ENCODE measurements at regions not wholly inside any gene's neighbourhood (a gene's known extent, or its start where the extent isn't known, plus 50 kb on each side); places are given as distances from the start of the nearest gene placed in this dataset.
A peak's percentile ranks its signal among the peaks of the same experiment; 100 is the strongest.

DNA sequence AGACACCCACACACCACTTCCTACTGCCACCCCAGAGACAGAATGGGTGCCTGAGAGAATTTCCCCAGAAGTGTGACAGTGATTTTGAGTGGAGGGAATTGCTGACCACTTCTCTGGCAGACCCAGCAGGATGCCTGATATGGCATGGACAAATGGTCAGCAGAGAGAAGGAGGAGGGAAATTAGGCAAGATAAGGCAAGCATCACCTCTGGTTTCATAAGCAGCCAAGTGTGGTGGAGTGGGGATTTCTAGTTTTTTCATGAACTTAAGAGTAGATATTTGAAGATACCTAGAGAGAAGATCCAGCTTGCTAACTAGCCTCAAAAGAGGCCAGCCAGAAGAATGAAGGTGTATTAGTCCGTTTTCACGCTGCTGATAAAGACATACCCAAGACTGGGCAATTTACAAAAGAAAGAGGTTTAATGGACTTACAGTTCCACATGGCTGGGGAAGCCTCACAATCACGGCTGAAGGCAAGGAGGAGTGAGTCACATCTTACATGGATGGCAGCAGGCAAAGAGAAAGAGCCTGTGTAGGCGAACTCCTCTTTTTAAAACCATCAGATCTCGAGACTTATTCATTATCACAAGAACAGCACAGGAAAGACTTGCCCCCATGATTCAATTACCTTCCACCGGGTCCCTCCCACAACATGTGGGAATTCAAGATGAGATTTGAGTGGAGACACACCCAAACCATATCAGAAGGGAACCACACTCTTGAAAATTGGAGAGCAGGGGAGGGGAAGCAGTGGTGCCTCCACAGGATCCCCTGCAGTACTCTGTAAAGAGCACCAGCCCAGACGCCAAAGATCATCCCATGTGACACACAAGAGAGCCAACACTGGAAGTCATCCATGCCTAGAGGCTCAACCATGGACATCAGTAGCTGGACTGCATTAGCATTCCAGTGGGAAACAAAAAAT lies 64.2 kb downstream of the RBM43 start:
- no peaks in the 10 kb centered on the region for H3K36me3 ChIP-seq (ENCODE audit: low read depth, low read length)
- H3K27ac ChIP-seq (ENCODE audit: low read length) = no peak overlapping the region
- H3K9me2 ChIP-seq (replicated peaks; ENCODE audit: low read length) = no peaks in the 10 kb centered on the region; the same call in 1 of the 2 replicates
- no peak overlapping the region for H2AFZ ChIP-seq (ENCODE audit: low read length)
- ChIA-PET CTCF (no interaction called here), POLR2A (ENCODE audit: unreplicated experiment) (no interaction called here)
- TF ChIP-seq EZH2phosphoT487 (IDR thresholded peaks at IDR 0.05; ENCODE audit: borderline replicate concordance, low read length) (no peak), EZH2 (IDR thresholded peaks at IDR 0.05; ENCODE audit: low read length, unreplicated experiment) (no peak)
- TF ChIP-seq, protein P1, sequence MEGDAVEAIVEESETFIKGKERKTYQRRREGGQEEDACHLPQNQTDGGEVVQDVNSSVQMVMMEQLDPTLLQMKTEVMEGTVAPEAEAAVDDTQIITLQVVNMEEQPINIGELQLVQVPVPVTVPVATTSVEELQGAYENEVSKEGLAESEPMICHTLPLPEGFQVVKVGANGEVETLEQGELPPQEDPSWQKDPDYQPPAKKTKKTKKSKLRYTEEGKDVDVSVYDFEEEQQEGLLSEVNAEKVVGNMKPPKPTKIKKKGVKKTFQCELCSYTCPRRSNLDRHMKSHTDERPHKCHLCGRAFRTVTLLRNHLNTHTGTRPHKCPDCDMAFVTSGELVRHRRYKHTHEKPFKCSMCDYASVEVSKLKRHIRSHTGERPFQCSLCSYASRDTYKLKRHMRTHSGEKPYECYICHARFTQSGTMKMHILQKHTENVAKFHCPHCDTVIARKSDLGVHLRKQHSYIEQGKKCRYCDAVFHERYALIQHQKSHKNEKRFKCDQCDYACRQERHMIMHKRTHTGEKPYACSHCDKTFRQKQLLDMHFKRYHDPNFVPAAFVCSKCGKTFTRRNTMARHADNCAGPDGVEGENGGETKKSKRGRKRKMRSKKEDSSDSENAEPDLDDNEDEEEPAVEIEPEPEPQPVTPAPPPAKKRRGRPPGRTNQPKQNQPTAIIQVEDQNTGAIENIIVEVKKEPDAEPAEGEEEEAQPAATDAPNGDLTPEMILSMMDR (conservative IDR thresholded peaks at IDR 0.05; ENCODE audit: low read depth, low read length) = no peak
- DNase-seq (no peak), ATAC-seq (no peak)
- no peaks in the 10 kb centered on the region for H3K9me3 ChIP-seq (ENCODE audit: low read length)
- H3K79me2 ChIP-seq (ENCODE audit: low read length) = no peaks in the 10 kb centered on the region
- H3K4me1 ChIP-seq (ENCODE audit: insufficient read depth, low read length) = 0 out of 2 replicates have a peak, but pooled peaks cover 5% of the 10 kb centered on the region
- no peaks in the 10 kb centered on the region for H4K20me1 ChIP-seq (ENCODE audit: low read length)
- BruUV-seq (replicated peaks) = no TSS peak
- no peak overlapping the region for H3K4me3 ChIP-seq (ENCODE audit: low read length)
- H3K27me3 ChIP-seq (ENCODE audit: low read length) = no peaks in the 10 kb centered on the region
- intact Hi-C loops (cut with micrococcal nuclease) = no loop called here
- no peak overlapping the region for H3K9ac ChIP-seq (ENCODE audit: low read length)
- no peak overlapping the region for H3K4me2 ChIP-seq (ENCODE audit: low read length)
- H3F3A ChIP-seq (ENCODE audit: low read length, unreplicated experiment) = no peaks in the 10 kb centered on the region

DNA sequence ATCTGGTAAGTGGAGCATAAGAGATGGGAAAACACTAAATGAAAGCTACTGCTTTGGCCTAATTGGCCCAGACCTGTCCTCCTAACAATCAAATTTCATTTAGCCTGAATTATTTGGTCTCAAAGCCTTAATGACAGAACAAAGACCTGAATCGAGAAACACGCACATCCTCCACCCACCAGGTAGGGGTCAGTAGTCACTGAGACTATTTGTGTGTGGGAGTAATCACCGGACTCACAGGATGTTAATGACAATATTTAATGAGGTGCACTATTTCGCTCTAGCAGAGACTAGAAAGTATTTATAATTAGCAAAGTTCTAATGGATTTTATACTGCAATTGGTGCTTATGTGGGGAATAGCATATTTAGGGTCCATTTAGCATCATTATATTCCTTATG lies 68.1 kb downstream of the RBM43 start:
- Histone ChIP-seq H3K27me3 (ENCODE audit: low read length) (no peaks in the 10 kb centered on the region), H3K36me3 (ENCODE audit: low read depth, low read length) (no peaks in the 10 kb centered on the region), H3K9me3 (ENCODE audit: low read length) (no peaks in the 10 kb centered on the region), H3K9ac (ENCODE audit: low read length) (no peak overlapping the region), H3K9me2 (replicated peaks; ENCODE audit: low read length) (no peaks in the 10 kb centered on the region), H2AFZ (ENCODE audit: low read length) (no peak overlapping the region), H3K4me2 (ENCODE audit: low read length) (no peak overlapping the region), H3K4me3 (ENCODE audit: low read length) (no peak overlapping the region), H3K79me2 (ENCODE audit: low read length) (no peaks in the 10 kb centered on the region), H3K4me1 (ENCODE audit: insufficient read depth, low read length) (peaks cover 2% of the 10 kb centered on the region; the same call in 1 of the 2 replicates), H4K20me1 (ENCODE audit: low read length) (no peaks in the 10 kb centered on the region), H3F3A (ENCODE audit: low read length, unreplicated experiment) (no peaks in the 10 kb centered on the region), H3K27ac (ENCODE audit: low read length) (no peak overlapping the region)
- POLR2A ChIA-PET (ENCODE audit: unreplicated experiment) = no interaction called here
- ATAC-seq (no peak), DNase-seq (no peak)
- intact Hi-C loops (cut with micrococcal nuclease) = no loop called here
- CTCF ChIA-PET = no interaction called here
- no TSS peak for BruUV-seq (replicated peaks)
- no peak for TF ChIP-seq EZH2 (IDR thresholded peaks at IDR 0.05; ENCODE audit: low read length, unreplicated experiment)
- TF ChIP-seq, protein P1 (conservative IDR thresholded peaks at IDR 0.05; ENCODE audit: low read depth, low read length) = 0 out of 2 replicates have a peak, but pooled peaks have one; percentile 20

DNA sequence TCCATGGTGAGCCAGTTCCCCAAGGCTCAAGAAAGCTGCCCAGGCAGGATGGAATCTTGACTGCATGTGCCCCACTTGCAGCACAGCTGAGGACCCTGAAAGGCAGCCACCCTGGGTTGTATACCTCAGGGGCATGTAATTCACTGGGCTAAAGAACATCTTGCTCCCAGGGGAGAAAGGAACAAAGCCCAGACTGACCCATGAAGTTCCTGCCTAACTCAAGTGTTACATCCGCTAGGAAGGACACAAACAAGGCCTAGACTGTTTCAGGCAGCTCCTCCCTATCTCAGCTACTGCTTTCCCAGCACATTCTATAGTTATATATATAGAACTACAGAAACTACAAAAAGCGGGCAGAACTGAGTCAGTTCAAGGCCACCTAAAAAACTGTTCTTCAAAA lies 69.0 kb downstream of the RBM43 start:
- no TSS peak for BruUV-seq (replicated peaks)
- no peak for ATAC-seq
- POLR2A ChIA-PET (ENCODE audit: unreplicated experiment) = no interaction called here

More for the DNA sequence above, 69.0 kb downstream of the RBM43 start:
- Histone ChIP-seq H2AFZ (ENCODE audit: low read length) (no peak overlapping the region), H3K4me3 (ENCODE audit: low read length) (no peak overlapping the region), H3K9me2 (replicated peaks; ENCODE audit: low read length) (no peaks in the 10 kb centered on the region), H3K36me3 (ENCODE audit: low read depth, low read length) (no peaks in the 10 kb centered on the region), H3K4me1 (ENCODE audit: insufficient read depth, low read length) (no peaks in the 10 kb centered on the region; the same call in 1 of the 2 replicates), H3F3A (ENCODE audit: low read length, unreplicated experiment) (no peaks in the 10 kb centered on the region), H3K27ac (ENCODE audit: low read length) (no peak overlapping the region), H3K27me3 (ENCODE audit: low read length) (no peaks in the 10 kb centered on the region), H3K9ac (ENCODE audit: low read length) (no peak overlapping the region), H3K79me2 (ENCODE audit: low read length) (no peaks in the 10 kb centered on the region), H4K20me1 (ENCODE audit: low read length) (no peaks in the 10 kb centered on the region), H3K9me3 (ENCODE audit: low read length) (no peaks in the 10 kb centered on the region), H3K4me2 (ENCODE audit: low read length) (no peak overlapping the region)
- CTCF ChIA-PET = no interaction called here
- DNase-seq = no peak
- TF ChIP-seq EZH2 (IDR thresholded peaks at IDR 0.05; ENCODE audit: low read length, unreplicated experiment) = no peak
- TF ChIP-seq, protein P1 (conservative IDR thresholded peaks at IDR 0.05; ENCODE audit: low read depth, low read length) = no peak
- TF ChIP-seq EZH2phosphoT487 (IDR thresholded peaks at IDR 0.05; ENCODE audit: borderline replicate concordance, low read length) = no peak
- intact Hi-C loops (cut with micrococcal nuclease) = no loop called here

All from PC-3 (cell line).